ENCODE measurements at regions not wholly inside any gene's neighbourhood (a gene's known extent, or its start where the extent isn't known, plus 50 kb on each side); places are given as distances from the start of the nearest gene placed in this dataset.

GRCh38 chr14:100638211-100638855 lies 51.1 kb upstream of the BEGAIN start:
- no peaks in the 10 kb centered on the region for H3K79me2 ChIP-seq (ENCODE audit: low read length)
- H3K9ac ChIP-seq (ENCODE audit: low read length): no peak overlapping the region
- no peak overlapping the region for H3K27ac ChIP-seq (ENCODE audit: low read length)
- H3K4me2 ChIP-seq (ENCODE audit: low read depth, low read length, poor library complexity, severe bottlenecking): no peak overlapping the region
- DNase-seq: no peak
- no peaks in the 10 kb centered on the region for H3K9me2 ChIP-seq (replicated peaks; ENCODE audit: insufficient read depth, low read length)
- no peak overlapping the region for H2AFZ ChIP-seq (ENCODE audit: low read length)
- no peaks in the 10 kb centered on the region for H3K4me1 ChIP-seq (ENCODE audit: low read length)
- H3K36me3 ChIP-seq (ENCODE audit: insufficient read depth, low read length): no peaks in the 10 kb centered on the region
- H4K20me1 ChIP-seq (ENCODE audit: insufficient read depth, low read depth, low read length): no peaks in the 10 kb centered on the region
- H3K4me3 ChIP-seq (ENCODE audit: low read length): no peak overlapping the region
- H3K9me3 ChIP-seq (ENCODE audit: low read length): no peaks in the 10 kb centered on the region
- no peaks in the 10 kb centered on the region for H3K27me3 ChIP-seq (ENCODE audit: low read length)

- Histone ChIP-seq H4K20me1 (ENCODE audit: insufficient read depth, low read depth, low read length) (no peaks in the 10 kb centered on the region), H3K4me1 (ENCODE audit: low read length) (no peaks in the 10 kb centered on the region), H3K27ac (ENCODE audit: low read length) (no peak overlapping the region), H3K27me3 (ENCODE audit: low read length) (no peaks in the 10 kb centered on the region), H3K36me3 (ENCODE audit: insufficient read depth, low read length) (no peaks in the 10 kb centered on the region), H3K4me3 (ENCODE audit: low read length) (no peak overlapping the region), H3K9ac (ENCODE audit: low read length) (no peak overlapping the region), H3K79me2 (ENCODE audit: low read length) (no peaks in the 10 kb centered on the region), H3K9me3 (ENCODE audit: low read length) (no peaks in the 10 kb centered on the region), H3K4me2 (ENCODE audit: low read depth, low read length, poor library complexity, severe bottlenecking) (no peak overlapping the region), H3K9me2 (replicated peaks; ENCODE audit: insufficient read depth, low read length) (no peaks in the 10 kb centered on the region), H2AFZ (ENCODE audit: low read length) (no peak overlapping the region)
- no peak for DNase-seq
These were observed 52.1 kb upstream of the BEGAIN start for GRCh38 chr14:100639280-100639679.

GRCh38 chr14:100640471-100641273 lies 53.5 kb upstream of the BEGAIN start:
- Histone ChIP-seq H3K4me1 (ENCODE audit: low read length) (no peaks in the 10 kb centered on the region), H3K4me3 (ENCODE audit: low read length) (no peak overlapping the region), H3K4me2 (ENCODE audit: low read depth, low read length, poor library complexity, severe bottlenecking) (no peak overlapping the region), H3K9me3 (ENCODE audit: low read length) (no peaks in the 10 kb centered on the region), H3K36me3 (ENCODE audit: insufficient read depth, low read length) (no peaks in the 10 kb centered on the region), H3K27ac (ENCODE audit: low read length) (no peak overlapping the region), H3K9ac (ENCODE audit: low read length) (no peak overlapping the region), H3K27me3 (ENCODE audit: low read length) (no peaks in the 10 kb centered on the region), H2AFZ (ENCODE audit: low read length) (no peak overlapping the region), H4K20me1 (ENCODE audit: insufficient read depth, low read depth, low read length) (no peaks in the 10 kb centered on the region), H3K9me2 (replicated peaks; ENCODE audit: insufficient read depth, low read length) (no peaks in the 10 kb centered on the region), H3K79me2 (ENCODE audit: low read length) (no peaks in the 10 kb centered on the region)
- DNase-seq: no peak

GRCh38 chr14:100641274-100641860 lies 54.1 kb upstream of the BEGAIN start:
- no peaks in the 10 kb centered on the region for H3K79me2 ChIP-seq (ENCODE audit: low read length)
- DNase-seq: no peak
- no peaks in the 10 kb centered on the region for H4K20me1 ChIP-seq (ENCODE audit: insufficient read depth, low read depth, low read length)
- H3K4me3 ChIP-seq (ENCODE audit: low read length): no peak overlapping the region
- H3K9me2 ChIP-seq (replicated peaks; ENCODE audit: insufficient read depth, low read length): no peaks in the 10 kb centered on the region
- H3K4me1 ChIP-seq (ENCODE audit: low read length): no peaks in the 10 kb centered on the region
- no peak overlapping the region for H3K27ac ChIP-seq (ENCODE audit: low read length)
- H3K9ac ChIP-seq (ENCODE audit: low read length): no peak overlapping the region
- H3K4me2 ChIP-seq (ENCODE audit: low read depth, low read length, poor library complexity, severe bottlenecking): no peak overlapping the region
- no peaks in the 10 kb centered on the region for H3K36me3 ChIP-seq (ENCODE audit: insufficient read depth, low read length)
- 0 out of 2 replicates have a peak, but pooled peaks cover 2% of the 10 kb centered on the region for H3K9me3 ChIP-seq (ENCODE audit: low read length)
- no peaks in the 10 kb centered on the region for H3K27me3 ChIP-seq (ENCODE audit: low read length)
- H2AFZ ChIP-seq (ENCODE audit: low read length): no peak overlapping the region

GRCh38 chr14:100643426-100643825 lies 56.2 kb upstream of the BEGAIN start:
- no peaks in the 10 kb centered on the region for H3K4me1 ChIP-seq (ENCODE audit: low read length)
- DNase-seq: no peak
- no peak overlapping the region for H3K27ac ChIP-seq (ENCODE audit: low read length)
- H3K9me2 ChIP-seq (replicated peaks; ENCODE audit: insufficient read depth, low read length): no peaks in the 10 kb centered on the region
- no peak overlapping the region for H3K4me2 ChIP-seq (ENCODE audit: low read depth, low read length, poor library complexity, severe bottlenecking)
- no peaks in the 10 kb centered on the region for H3K79me2 ChIP-seq (ENCODE audit: low read length)
- no peak overlapping the region for H3K9ac ChIP-seq (ENCODE audit: low read length)
- no peak overlapping the region for H2AFZ ChIP-seq (ENCODE audit: low read length)
- no peaks in the 10 kb centered on the region for H3K36me3 ChIP-seq (ENCODE audit: insufficient read depth, low read length)
- no peak overlapping the region for H3K4me3 ChIP-seq (ENCODE audit: low read length)
- H4K20me1 ChIP-seq (ENCODE audit: insufficient read depth, low read depth, low read length): no peaks in the 10 kb centered on the region
- H3K9me3 ChIP-seq (ENCODE audit: low read length): 0 out of 2 replicates have a peak, but pooled peaks cover 2% of the 10 kb centered on the region
- H3K27me3 ChIP-seq (ENCODE audit: low read length): no peaks in the 10 kb centered on the region

GRCh38 chr14:100644383-100644782 lies 57.2 kb upstream of the BEGAIN start:
- DNase-seq: no peak
- Histone ChIP-seq H3K27ac (ENCODE audit: low read length) (no peak overlapping the region), H3K4me3 (ENCODE audit: low read length) (no peak overlapping the region), H3K79me2 (ENCODE audit: low read length) (no peaks in the 10 kb centered on the region), H3K27me3 (ENCODE audit: low read length) (no peaks in the 10 kb centered on the region), H3K9ac (ENCODE audit: low read length) (no peak overlapping the region), H2AFZ (ENCODE audit: low read length) (no peak overlapping the region), H3K4me1 (ENCODE audit: low read length) (no peaks in the 10 kb centered on the region), H3K4me2 (ENCODE audit: low read depth, low read length, poor library complexity, severe bottlenecking) (no peak overlapping the region), H4K20me1 (ENCODE audit: insufficient read depth, low read depth, low read length) (0 out of 2 replicates have a peak, but pooled peaks cover 3% of the 10 kb centered on the region), H3K36me3 (ENCODE audit: insufficient read depth, low read length) (no peaks in the 10 kb centered on the region), H3K9me2 (replicated peaks; ENCODE audit: insufficient read depth, low read length) (no peaks in the 10 kb centered on the region), H3K9me3 (ENCODE audit: low read length) (0 out of 2 replicates have a peak, but pooled peaks cover 2% of the 10 kb centered on the region)

- Histone ChIP-seq H3K79me2 (ENCODE audit: low read length) (no peaks in the 10 kb centered on the region), H3K9ac (ENCODE audit: low read length) (no peak overlapping the region), H3K4me3 (ENCODE audit: low read length) (no peak overlapping the region), H4K20me1 (ENCODE audit: insufficient read depth, low read depth, low read length) (0 out of 2 replicates have a peak, but pooled peaks cover 3% of the 10 kb centered on the region), H3K4me1 (ENCODE audit: low read length) (no peaks in the 10 kb centered on the region), H3K9me2 (replicated peaks; ENCODE audit: insufficient read depth, low read length) (no peaks in the 10 kb centered on the region), H3K27ac (ENCODE audit: low read length) (no peak overlapping the region), H3K9me3 (ENCODE audit: low read length) (0 out of 2 replicates have a peak, but pooled peaks cover 2% of the 10 kb centered on the region), H2AFZ (ENCODE audit: low read length) (no peak overlapping the region), H3K27me3 (ENCODE audit: low read length) (no peaks in the 10 kb centered on the region), H3K4me2 (ENCODE audit: low read depth, low read length, poor library complexity, severe bottlenecking) (no peak overlapping the region), H3K36me3 (ENCODE audit: insufficient read depth, low read length) (no peaks in the 10 kb centered on the region)
- DNase-seq: no peak
These were observed 57.6 kb upstream of the BEGAIN start for GRCh38 chr14:100644784-100645183.
